HT1080 (cell line): ENCODE measurements at regions not wholly inside any gene's neighbourhood (a gene's known extent, or its start where the extent isn't known, plus 50 kb on each side); places are given as distances from the start of the nearest gene placed in this dataset.

Source experiments
- DNase-seq: peaks from one replicate; pipeline ENCODE4 v3.0.0-alpha.2; 2015; ENCODE audit warnings: low read depth

- no peak for DNase-seq
Observed at GRCh38 chr11:45724153-45724552, 58.7 kb upstream of the CHST1 start.

- DNase-seq: no peak
Observed at GRCh38 chr11:45723397-45723796, 58.0 kb upstream of the CHST1 start.

GRCh38 chr11:45722144-45722543 lies 56.7 kb upstream of the CHST1 start:
- peak; percentile 31 for DNase-seq

- DNase-seq: no peak
Observed at GRCh38 chr11:45717526-45717925, 52.1 kb upstream of the CHST1 start.

GRCh38 chr11:45715418-45715817 lies 50.0 kb upstream of the CHST1 start:
- no peak for DNase-seq
